HepG2 (cell line): ENCODE measurements at regions not wholly inside any gene's neighbourhood (a gene's known extent, or its start where the extent isn't known, plus 50 kb on each side); places are given as distances from the start of the nearest gene placed in this dataset.

ENCODE experiments used
- ATAC-seq: fragments of 200-7000 bp; cut with Tn5 transposase; 3 replicates; pipeline ENCODE4 v1.9.1; 2020; ENCODE audit warnings: mild to moderate bottlenecking, moderate library complexity
- BruUV-seq: library from RNA; stranded (reverse); fragments of 400-500 nt; replicated peaks from 2 replicates; lab custom pipeline; 2021; lab: Mats Ljungman, UMichigan
- CTCF ChIA-PET: fragments of 300-600 bp; formaldehyde crosslinking; extraction: SDS; loops from one replicate; lab custom pipeline; 2021; ENCODE audit warnings: low total read pairs, inconsistent platforms, low intra/inter-chr PET ratio; lab: Yijun Ruan, JAX
- POLR2A ChIA-PET: fragments of 350-600 bp; sonication (Branson Sonifier 250); formaldehyde crosslinking; loops from one replicate; lab custom pipeline; 2020; ENCODE audit warnings: antibody characterized with exemption, inconsistent platforms; lab: Yijun Ruan, JAX
- DNase-seq: peaks from one replicate; pipeline ENCODE4 v3.0.0-alpha.2; 2015; ENCODE audit warnings: low spot score
- FAIRE-seq: peaks from 3 replicates; lab custom pipeline; 2011; peaks lifted over from hg19 to GRCh38; lab: Jason Lieb, UNC
- H2AFZ ChIP-seq: one replicate; pipeline ENCODE4 v1.6.1; 2011; ENCODE audit warnings: low read length, inconsistent platforms
- H3K27ac ChIP-seq: fragments of 300-600 bp; 3 replicates; pipeline ENCODE4 v1.8.0; 2011; ENCODE audit warnings: mixed run types, mild to moderate bottlenecking, mixed read lengths, low read length, inconsistent platforms; ENCODE audit not compliant: insufficient read depth; ENCODE audit errors: extremely low read length
- H3K27me3 ChIP-seq, 2 experiments: fragments of 200-600 bp in 1 of 2; 2 replicates in 1 of 2; 3 replicates in 1 of 2; pipeline versions ENCODE4 v1.6.0 to v1.8.0; 2011; ENCODE audit warnings: low read length in 2 of 2, mild to moderate bottlenecking in 2 of 2, moderate library complexity in 2 of 2, inconsistent platforms in 1 of 2; ENCODE audit not compliant: insufficient read depth in 2 of 2, control insufficient read depth in 1 of 2
- H3K36me3 ChIP-seq, 2 experiments: fragments of 200-600 bp in 1 of 2; replicated peaks in 1 of 2; 2 replicates in 1 of 2; 3 replicates in 1 of 2; pipeline versions ENCODE4 v1.5.1 to v1.8.0; 2011; ENCODE audit warnings: low read length in 2 of 2, inconsistent platforms in 1 of 2; ENCODE audit not compliant: insufficient read depth in 2 of 2, control insufficient read depth in 1 of 2
- H3K4me1 ChIP-seq: 2 replicates; pipeline ENCODE4 v1.5.1; 2012; ENCODE audit warnings: low read length, inconsistent platforms; ENCODE audit not compliant: insufficient read depth
- H3K4me2 ChIP-seq: 2 replicates; pipeline ENCODE4 v1.6.0; 2011; ENCODE audit warnings: low read depth, low read length, inconsistent platforms
- H3K4me3 ChIP-seq, 3 experiments: fragments of 200-600 bp in 1 of 3; sonication (generic), shearing (Covaris generic) in 1 of 3; replicated peaks in 1 of 3; 2 replicates each; pipeline ENCODE4 v1.5.1; 2011 to 2016; ENCODE audit warnings: low read length in 3 of 3, inconsistent platforms in 2 of 3, low read depth in 2 of 3, mild to moderate bottlenecking in 2 of 3, control low read depth in 1 of 3, mixed read lengths in 1 of 3; ENCODE audit not compliant: insufficient read depth in 1 of 3
- H3K79me2 ChIP-seq: one replicate; pipeline ENCODE4 v1.6.1; 2011; ENCODE audit warnings: low read length, inconsistent platforms; ENCODE audit not compliant: insufficient read depth
- H3K9ac ChIP-seq: 2 replicates; pipeline ENCODE4 v1.6.0; 2011; ENCODE audit warnings: mild to moderate bottlenecking, low read depth, low read length, inconsistent platforms; ENCODE audit not compliant: insufficient read depth
- H3K9me3 ChIP-seq: 2 replicates; pipeline ENCODE4 v1.5.1; 2012; ENCODE audit warnings: mild to moderate bottlenecking, low read length
- H4K20me1 ChIP-seq: 2 replicates; pipeline ENCODE4 v1.6.0; 2011; ENCODE audit warnings: inconsistent platforms, mild to moderate bottlenecking, low read length, moderate library complexity; ENCODE audit not compliant: insufficient read depth
- FOXO4 ChIP-seq: sonication (generic); formaldehyde crosslinking; conservative IDR thresholded peaks from 2 replicates; pipeline ENCODE4 v1.8.1; 2023; ENCODE audit warnings: missing genetic modification reagents
- JARID2 ChIP-seq: sonication (generic); formaldehyde crosslinking; IDR thresholded peaks from 2 replicates; pipeline ENCODE4 v1.8.1; 2023; ENCODE audit warnings: missing genetic modification reagents, inconsistent platforms; ENCODE audit not compliant: insufficient replicate concordance
- MAX ChIP-seq: IDR thresholded peaks from 2 replicates; pipeline ENCODE4 v1.6.1; 2012; ENCODE audit warnings: inconsistent platforms
- NFRKB ChIP-seq: fragments of 450-650 bp; IDR thresholded peaks from 2 replicates; pipeline ENCODE4 v1.6.1; 2017
- SMARCC2 ChIP-seq: fragments of 450-650 bp; IDR thresholded peaks from 2 replicates; pipeline ENCODE4 v1.6.1; 2017; ENCODE audit warnings: antibody characterized with exemption, mild to moderate bottlenecking
- ZNF136 ChIP-seq: sonication (generic); formaldehyde crosslinking; IDR thresholded peaks from 2 replicates; pipeline ENCODE4 v1.8.1; 2022; ENCODE audit warnings: low read depth, mild to moderate bottlenecking, moderate library complexity, missing genetic modification reagents
- ZNF263 ChIP-seq: sonication (generic); formaldehyde crosslinking; IDR thresholded peaks from 2 replicates; pipeline ENCODE4 v1.4.0; 2020; ENCODE audit warnings: missing genetic modification reagents
- ZNF670 ChIP-seq: sonication (generic); formaldehyde crosslinking; IDR thresholded peaks from 2 replicates; pipeline ENCODE4 v1.8.0; 2022; ENCODE audit warnings: mild to moderate bottlenecking, missing genetic modification reagents, borderline replicate concordance
- in situ Hi-C: cut with HindIII; loops from 2 replicates; pipeline ENCODE4 v1.10.0; 2017; ENCODE audit warnings: low pct_unique_long_range_greater_than_20kb; ENCODE audit not compliant: extremely low pct_ligation_motif_present
- intact Hi-C: fragments of 100-400 bp; cut with micrococcal nuclease; formaldehyde crosslinking; loops from one replicate; pipeline ENCODE4 v1.10.0; 2022; ENCODE audit not compliant: unreplicated experiment
- TF ChIP-seq, protein P1 (sequence below): IDR thresholded peaks from 2 replicates; pipeline ENCODE4 v1.6.1; 2016; ENCODE audit warnings: missing genetic modification reagents, missing compliant biosample characterization
- TF ChIP-seq, protein P2 (sequence below): sonication (generic); formaldehyde crosslinking; IDR thresholded peaks from 2 replicates; pipeline ENCODE4 v1.4.0; 2020; ENCODE audit warnings: missing genetic modification reagents, borderline replicate concordance
- TF ChIP-seq, protein P3 (sequence below): sonication (generic); formaldehyde crosslinking; IDR thresholded peaks from 2 replicates; pipeline ENCODE4 v1.8.1; 2023; ENCODE audit warnings: mild to moderate bottlenecking, missing genetic modification reagents, borderline replicate concordance

DNA sequence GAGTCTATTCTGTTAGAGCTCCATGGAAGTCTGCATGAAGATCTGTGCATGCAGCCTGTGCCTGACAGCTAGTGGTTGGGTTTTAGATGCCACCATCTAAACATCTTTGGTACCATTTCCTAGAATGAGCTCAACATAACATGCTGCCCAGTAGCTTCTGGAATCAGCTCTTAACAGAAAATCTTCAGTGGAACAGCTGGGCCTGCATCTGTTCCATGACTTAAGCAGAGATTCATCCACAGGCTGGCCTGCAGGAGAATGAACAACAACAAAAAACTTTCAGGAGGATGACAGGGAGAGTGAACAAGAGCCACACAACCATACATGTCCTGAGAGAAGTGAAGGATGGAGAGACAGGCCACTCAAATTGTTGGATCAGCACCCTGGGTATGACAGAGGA lies 316.6 kb downstream of the RDH14 start:
- ChIA-PET CTCF (no interaction called here), POLR2A (no interaction called here)
- H3K27me3 ChIP-seq = no peaks in the 10 kb centered on the region
- H3K27ac ChIP-seq = no peak overlapping the region
- intact Hi-C loops (no loop called here), in situ Hi-C loops (no loop called here)
- FAIRE-seq (no peak), DNase-seq (no peak), ATAC-seq (no peak)
- no peak overlapping the region for H3K4me3 ChIP-seq
- H3K9ac ChIP-seq = no peak overlapping the region
- TF ChIP-seq ZNF670 (CRISPR knock-in tag) (no peak), ZNF136 (CRISPR knock-in tag) (no peak), NFRKB (no peak), MAX (no peak), FOXO4 (CRISPR knock-in tag) (no peak), SMARCC2 (no peak), ZNF263 (no peak), JARID2 (CRISPR knock-in tag) (no peak)
- TF ChIP-seq, protein P1, sequence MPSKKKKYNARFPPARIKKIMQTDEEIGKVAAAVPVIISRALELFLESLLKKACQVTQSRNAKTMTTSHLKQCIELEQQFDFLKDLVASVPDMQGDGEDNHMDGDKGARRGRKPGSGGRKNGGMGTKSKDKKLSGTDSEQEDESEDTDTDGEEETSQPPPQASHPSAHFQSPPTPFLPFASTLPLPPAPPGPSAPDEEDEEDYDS (CRISPR knock-in tag) = no peak
- TF ChIP-seq, protein P2, sequence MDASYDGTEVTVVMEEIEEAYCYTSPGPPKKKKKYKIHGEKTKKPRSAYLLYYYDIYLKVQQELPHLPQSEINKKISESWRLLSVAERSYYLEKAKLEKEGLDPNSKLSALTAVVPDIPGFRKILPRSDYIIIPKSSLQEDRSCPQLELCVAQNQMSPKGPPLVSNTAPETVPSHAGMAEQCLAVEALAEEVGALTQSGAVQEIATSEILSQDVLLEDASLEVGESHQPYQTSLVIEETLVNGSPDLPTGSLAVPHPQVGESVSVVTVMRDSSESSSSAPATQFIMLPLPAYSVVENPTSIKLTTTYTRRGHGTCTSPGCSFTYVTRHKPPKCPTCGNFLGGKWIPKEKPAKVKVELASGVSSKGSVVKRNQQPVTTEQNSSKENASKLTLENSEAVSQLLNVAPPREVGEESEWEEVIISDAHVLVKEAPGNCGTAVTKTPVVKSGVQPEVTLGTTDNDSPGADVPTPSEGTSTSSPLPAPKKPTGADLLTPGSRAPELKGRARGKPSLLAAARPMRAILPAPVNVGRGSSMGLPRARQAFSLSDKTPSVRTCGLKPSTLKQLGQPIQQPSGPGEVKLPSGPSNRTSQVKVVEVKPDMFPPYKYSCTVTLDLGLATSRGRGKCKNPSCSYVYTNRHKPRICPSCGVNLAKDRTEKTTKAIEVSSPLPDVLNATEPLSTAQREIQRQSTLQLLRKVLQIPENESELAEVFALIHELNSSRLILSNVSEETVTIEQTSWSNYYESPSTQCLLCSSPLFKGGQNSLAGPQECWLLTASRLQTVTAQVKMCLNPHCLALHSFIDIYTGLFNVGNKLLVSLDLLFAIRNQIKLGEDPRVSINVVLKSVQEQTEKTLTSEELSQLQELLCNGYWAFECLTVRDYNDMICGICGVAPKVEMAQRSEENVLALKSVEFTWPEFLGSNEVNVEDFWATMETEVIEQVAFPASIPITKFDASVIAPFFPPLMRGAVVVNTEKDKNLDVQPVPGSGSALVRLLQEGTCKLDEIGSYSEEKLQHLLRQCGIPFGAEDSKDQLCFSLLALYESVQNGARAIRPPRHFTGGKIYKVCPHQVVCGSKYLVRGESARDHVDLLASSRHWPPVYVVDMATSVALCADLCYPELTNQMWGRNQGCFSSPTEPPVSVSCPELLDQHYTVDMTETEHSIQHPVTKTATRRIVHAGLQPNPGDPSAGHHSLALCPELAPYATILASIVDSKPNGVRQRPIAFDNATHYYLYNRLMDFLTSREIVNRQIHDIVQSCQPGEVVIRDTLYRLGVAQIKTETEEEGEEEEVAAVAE (CRISPR knock-in tag) = no peak
- TF ChIP-seq, protein P3, sequence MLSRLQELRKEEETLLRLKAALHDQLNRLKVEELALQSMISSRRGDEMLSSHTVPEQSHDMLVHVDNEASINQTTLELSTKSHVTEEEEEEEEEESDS (CRISPR knock-in tag) = no peak
- H2AFZ ChIP-seq = no peak overlapping the region
- no peaks in the 10 kb centered on the region for H3K79me2 ChIP-seq
- no TSS peak for BruUV-seq
- H3K4me2 ChIP-seq = no peak overlapping the region
- no peaks in the 10 kb centered on the region for H3K4me1 ChIP-seq
- H3K36me3 ChIP-seq = no peaks in the 10 kb centered on the region
- no peaks in the 10 kb centered on the region for H4K20me1 ChIP-seq
- H3K9me3 ChIP-seq = no peaks in the 10 kb centered on the region
